HG03108 (cell line): ENCODE measurements at regions not wholly inside any gene's neighbourhood (a gene's known extent, or its start where the extent isn't known, plus 50 kb on each side); places are given as distances from the start of the nearest gene placed in this dataset.
"Not testable (repeated sequence)": the region's sequence is repeated elsewhere in the genome, so short reads cannot be mapped to it uniquely, and the experiment has no call there.

ENCODE experiments used
- ATAC-seq: cut with Tn5 transposase; IDR thresholded peaks from one replicate; pipeline ENCODE4 v1.9.1; 2021; ENCODE audit warnings: moderate library complexity; ENCODE audit not compliant: unreplicated experiment

DNA sequence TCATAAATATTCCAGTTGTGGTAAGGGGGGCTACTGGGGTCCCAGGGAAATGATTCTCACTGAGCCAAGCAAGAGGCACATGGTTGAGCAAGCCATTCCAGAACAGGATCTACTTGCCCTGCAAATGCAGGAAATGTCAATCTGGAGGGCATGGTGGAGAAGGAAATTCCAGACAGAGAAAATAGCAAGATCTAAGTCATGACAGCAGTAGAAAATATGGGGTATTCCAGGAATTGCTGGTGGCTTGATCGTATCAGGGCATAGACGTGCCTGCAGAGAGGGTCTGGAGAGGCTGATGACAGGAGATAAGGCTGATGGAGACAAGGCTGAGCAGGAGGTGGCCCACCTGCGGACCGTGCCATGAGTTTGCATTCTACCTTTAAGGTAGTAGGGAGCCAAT, 566.3 kb upstream of the CADM1 start:
- no peak for ATAC-seq

DNA sequence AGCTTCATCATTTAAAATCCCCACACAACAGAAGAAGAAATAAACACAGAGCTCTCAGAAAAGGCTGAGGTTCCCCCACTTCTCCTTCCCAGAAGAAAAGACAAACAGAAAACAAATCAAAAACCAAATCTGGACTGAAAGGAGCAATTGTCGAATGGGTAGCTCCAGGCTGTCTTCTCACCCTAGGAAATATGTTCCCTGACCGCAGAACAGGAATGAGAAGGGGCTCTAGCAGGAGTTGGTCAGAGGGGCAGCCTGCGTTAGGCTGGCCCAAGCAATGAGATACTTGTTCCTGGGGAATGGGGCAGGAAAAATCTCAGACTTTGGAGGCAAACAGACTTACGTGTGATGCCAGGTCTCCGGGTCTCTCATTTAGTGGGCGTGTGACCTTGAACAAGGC, 562.6 kb upstream of the CADM1 start:
- ATAC-seq, result no peak

DNA sequence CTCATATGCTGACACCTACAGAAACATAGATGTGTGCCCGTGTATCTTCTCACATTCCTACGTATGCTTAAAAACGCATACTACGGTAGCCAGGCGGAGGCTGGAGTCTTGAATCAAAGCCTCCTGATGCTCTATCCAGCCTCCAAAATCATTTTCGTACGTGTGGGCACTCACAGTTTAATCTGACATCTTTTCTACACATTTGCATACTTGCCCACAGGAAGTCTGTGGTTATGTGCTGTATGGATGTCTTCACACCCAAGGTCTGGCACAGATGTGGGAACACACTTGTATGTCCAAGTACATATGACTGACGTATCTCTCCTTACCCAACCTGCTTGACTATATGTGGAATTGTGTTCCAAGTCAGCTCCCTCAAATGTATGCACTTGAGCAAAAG, 561.8 kb upstream of the CADM1 start:
- no peak for ATAC-seq

DNA sequence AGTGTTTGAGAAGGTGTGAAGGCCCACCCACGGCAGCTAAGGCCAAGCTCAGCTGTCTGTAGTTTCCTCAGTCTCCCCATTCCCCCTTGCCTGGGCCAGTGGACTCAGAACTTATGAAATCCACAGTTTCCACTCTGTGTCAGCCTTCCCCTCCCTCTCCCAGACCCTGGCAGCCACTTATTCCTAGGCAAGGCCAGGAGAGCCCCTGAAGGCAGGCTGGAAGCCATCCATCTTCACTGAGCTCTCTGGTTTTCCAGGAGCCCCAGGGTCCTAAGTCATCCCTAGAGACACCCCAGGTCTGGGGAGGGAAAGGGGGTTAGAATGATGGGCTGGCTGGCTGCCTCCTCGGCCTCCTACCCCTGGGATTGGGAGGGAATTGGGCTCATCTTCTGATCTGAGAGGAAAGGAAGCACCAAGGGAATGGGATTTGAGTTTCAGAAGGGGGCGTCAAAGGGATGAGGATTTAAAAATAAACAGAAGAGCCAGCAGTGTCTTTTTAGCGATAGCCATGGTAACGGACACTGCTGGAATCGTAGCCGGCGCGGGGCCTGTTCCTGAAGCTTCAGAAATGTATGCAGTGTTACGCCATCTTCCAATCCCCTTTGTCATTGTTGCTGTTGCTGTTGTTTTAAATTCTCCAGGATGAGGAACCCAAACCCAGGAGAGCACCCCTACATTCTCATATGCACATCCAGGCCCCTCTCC, 561.1 kb upstream of the CADM1 start:
- no peak for ATAC-seq

DNA sequence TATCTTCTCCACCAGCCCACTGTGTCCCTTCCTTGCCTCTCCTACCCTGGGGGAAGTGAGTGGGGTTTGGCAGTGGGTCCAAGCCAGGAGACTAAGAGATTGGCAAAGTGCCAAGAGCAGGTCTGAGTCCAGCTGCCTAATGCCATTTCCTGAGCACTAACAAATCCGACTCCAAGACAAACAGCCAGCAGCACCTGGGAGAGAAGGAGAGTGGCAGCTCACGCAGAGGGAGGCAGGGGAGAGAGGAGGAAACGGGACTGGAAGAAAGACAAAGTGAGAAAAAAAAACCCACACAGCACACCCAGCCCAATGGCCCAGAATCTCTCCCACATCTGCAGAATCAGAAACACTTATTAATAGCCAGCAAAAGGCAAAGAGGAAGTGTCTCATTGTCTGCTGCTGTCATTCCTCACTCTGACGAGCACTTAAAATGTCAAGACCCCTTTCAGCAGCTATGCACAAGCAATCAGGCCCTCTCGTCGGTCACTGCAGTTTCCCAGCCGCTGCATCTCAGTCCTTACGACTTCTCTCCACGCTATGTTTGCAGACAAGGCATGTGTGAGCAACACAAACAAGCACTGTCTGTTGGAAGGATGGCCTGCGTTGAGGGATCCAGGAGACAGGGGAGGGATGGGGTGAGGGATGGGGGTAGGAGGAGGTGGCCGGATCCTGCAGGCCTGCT, 558.4 kb upstream of the CADM1 start:
- no peak for ATAC-seq

DNA sequence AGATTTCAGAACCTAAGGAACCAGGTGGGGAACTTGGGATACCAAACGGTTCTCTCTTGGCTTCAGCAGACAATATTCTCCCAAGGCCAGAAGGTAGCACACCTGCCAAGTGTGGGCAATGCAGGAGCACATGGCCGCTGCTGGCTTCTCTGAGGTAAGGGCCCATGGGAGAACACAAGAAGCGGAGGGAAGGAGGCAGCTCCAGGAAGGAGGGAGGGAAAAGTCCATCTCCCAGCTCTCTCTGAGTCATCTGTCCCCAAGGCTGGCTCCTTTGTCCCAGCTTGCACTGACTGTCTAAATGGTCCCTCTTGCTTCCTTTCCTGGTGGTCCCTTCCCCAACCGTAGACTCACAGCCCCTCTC, 557.9 kb upstream of the CADM1 start:
- no peak for ATAC-seq

DNA sequence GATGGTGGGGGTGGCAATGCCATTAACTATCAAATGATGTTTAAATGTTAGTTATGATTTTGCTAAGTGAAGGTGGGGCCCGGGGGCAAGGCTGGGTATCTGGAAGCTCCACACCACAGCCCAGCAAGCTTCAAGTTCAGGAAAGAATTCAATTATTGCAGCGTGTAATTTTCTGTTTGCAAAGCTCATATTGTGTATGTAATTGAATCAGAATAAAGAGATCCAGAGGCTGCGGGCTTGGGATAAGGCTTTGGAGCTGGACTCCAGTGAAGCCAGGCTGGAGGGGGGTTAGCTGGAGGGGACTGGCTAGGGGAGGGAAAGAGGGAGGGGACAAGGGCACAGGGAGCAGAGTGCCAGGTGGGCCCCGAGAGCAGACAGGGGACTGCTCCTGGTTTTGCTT, 557.1 kb upstream of the CADM1 start:
- ATAC-seq, result no peak

DNA sequence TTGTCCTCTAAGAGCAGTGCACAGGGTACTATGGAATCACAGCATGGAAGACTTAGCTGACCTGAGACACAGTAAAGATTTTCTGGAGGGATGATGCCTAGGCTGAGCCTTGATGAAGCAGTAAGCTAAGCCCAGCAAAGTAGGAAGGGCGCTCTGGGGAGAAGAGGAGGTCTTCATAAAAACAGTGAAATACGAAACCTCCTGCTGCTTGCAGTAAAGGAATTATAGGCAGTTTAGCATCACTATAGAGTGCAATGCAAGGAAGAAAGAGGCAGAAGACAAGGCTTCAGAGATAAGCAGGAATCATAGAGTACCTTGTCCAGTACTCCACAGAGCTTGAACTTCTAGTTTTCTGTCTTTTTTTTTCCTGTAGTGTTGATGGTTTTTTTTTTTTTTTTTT, 555.7 kb upstream of the CADM1 start:
- no peak for ATAC-seq

DNA sequence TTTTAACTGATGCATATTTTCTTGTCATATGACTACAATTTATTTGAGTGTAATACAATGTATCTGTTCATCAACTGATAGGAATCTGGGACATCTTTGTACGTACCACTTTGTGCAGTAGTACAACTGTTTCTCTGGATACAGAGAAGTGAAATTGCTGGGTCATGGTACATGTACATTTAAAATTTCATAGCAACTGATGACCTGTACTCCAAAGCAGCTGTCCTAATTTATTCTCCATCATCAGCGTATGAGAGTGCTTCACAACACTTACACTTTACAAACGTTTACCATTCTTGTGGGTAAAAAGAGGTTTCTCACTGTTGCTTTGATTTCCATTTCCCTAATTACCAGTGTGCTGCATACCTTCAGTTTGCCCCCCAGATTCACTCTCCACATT, 552.8 kb upstream of the CADM1 start:
- no peak for ATAC-seq

DNA sequence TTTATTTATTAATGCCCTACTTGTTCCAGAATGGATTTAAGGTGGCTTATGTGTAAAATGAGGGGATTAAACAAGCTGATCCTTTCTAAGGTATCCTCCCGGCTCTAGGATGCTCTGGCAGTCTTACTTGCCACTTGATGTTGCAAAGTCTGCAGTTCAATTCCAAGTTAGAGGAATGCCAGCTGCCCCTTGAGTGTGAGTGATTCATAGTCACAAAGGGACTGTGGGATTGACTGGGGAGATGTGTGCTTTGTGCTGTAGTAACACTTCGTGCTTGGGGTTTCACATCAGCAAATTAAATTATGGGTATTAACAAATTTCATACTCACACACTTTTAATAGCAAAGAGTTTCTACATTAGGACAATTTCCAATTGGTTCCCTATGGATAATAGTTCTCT, 550.8 kb upstream of the CADM1 start:
- ATAC-seq, result no peak

DNA sequence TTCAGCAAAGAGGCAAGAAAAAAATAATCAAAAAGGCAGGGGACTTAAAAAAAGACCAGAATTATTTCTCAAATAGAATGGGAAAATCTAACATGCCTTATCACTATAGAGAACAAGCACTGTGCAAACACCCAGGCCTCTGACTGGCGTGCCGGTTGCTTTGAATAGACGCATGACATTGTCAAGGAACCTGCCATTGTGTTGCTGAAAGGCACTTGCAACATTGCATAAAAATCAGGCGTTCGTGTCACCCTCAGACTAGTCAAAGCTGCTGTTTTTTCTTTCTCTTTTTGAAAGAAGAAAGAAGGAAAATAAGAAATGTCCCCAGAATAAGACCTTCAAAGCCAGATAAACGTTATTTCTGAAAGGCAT, 549.3 kb upstream of the CADM1 start:
- no peak for ATAC-seq

DNA sequence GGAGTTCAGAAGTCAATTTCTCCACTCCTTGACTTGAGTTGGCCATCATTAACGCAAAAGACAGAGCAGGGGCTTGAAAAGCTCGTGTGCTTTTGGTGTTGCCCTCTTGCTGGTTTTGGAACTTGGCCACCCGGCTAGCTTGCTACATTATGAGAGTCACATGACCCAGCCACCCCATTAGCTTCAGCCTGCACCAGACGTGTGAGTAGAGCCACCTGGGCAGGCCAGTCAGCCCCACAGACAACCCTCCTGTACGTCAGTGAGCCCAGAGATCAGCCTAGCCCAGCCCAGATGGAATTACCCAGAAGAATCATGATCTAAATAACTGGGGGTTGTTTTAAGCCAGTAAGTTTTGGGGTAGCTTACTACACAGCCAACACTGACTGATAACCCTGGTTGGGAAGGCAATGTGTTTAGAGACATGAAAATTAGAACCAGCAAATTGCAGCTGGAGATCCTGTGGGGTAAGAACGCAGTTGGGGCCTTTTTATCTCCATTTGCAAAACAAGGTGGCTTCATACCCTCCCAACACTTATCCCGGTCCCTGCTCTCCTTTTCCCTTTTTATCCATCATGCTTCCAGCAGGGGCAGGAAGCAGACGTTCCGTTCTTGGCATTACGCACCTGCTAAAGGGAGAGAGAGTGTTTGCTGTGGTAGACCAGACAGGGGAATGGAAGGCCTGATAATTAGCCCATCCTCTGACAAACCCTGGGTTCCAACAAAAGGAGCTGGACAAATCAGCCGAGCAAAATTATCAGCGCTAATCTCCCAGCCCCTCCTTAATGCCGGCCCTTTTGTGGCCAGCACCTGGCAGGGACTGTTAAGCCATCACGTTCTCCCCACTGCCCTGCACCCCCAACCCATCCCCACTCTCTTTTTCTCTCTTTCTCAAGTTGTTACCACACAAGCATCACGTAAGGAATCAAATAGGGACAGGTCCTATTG, 548.7 kb upstream of the CADM1 start:
- no peak for ATAC-seq

DNA sequence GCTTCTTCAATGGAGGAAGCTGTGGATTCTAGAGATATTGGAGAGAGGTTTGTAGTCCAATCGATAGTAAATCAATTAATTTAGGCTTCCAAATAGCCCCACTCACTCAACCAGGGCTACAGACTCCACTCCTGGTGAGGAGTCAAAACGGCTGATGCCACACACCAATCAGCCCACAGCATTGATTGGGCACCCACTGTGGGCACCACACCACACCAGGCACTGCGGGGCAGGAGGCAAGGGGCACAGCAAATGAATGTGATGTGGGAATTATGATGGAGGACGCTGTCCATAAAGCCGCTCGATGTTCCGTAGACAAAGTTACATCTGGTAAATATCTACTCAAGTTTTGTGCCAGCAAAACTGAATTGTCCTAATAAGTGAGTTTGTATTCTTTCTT, 547.3 kb upstream of the CADM1 start:
- no peak for ATAC-seq

DNA sequence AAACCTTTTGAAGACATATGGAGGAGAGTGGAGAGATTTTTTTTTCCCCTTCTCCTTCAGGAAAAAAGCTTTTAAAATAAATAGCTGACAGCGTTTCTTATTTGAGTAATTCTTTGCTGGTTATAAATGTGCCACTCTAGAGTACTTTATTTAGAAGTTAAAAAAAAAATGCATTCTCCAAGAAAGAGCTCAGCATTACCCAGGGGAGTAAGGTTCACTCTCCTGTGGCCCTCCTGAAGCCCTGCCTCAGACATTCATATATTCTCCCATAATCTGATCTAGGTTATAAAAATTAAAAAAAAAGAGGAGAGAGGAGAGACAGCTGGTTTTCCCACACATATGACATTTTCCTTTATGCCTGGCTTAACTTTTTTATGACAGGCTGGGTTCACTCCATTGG, 545.2 kb upstream of the CADM1 start:
- ATAC-seq, result no peak

DNA sequence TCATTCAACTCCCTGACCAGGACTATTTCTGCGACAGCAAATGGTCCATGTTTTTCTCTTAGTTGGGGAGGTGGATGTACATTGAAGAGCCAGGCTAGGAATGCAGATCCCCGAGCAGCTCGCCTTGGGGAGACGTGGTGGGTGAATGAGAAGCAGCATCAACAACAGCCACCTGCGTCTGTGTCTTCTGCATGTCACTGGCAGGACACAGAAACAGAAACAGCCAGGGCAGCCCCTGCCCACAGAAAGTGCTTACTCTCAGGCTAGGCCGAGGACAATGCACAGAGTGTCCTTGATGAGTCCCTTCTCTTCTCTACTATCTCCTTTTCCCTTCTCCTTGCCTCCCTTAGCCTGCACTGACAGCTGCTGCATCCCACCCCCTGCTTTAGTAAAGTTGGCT, 541.9 kb upstream of the CADM1 start:
- ATAC-seq, result no peak

DNA sequence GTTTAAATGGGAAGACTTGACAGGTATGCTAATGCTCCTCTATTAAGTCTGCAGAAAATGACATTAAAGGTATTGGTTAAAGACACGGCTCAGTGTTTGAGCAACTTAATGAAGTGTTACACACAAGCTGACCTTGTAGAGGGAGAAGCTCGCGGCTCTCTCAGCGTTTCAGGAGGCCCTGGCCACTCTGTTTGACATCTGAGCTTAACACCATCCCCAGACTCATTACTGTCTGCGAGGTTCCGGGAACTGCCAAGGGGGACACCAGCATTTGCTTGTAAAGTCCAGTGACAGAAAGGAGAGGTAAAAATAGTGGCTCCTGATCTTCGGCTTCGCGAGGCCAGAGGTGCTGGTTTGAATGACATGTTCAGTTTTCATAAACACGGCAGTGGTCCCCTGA, 540.7 kb upstream of the CADM1 start:
- no peak for ATAC-seq

DNA sequence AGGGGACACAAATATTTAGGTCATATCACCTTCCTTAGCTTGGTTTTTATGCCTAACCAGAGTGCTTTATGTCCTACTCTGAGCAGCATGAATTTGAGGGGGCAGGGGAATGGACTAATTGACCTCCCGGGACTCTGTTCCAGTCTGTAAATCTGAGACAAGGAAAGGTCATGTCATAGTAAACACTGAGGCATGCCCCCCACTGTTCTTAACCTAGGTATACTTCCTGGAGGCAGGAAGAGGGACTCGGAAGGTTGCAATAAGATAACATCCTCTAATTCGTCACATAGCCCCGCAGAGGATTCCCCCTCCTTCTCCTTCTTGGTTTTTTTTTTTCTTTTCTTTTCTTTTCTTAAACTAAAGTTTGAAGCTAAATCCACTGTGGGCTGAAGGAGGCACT, 540.3 kb upstream of the CADM1 start:
- no peak for ATAC-seq

DNA sequence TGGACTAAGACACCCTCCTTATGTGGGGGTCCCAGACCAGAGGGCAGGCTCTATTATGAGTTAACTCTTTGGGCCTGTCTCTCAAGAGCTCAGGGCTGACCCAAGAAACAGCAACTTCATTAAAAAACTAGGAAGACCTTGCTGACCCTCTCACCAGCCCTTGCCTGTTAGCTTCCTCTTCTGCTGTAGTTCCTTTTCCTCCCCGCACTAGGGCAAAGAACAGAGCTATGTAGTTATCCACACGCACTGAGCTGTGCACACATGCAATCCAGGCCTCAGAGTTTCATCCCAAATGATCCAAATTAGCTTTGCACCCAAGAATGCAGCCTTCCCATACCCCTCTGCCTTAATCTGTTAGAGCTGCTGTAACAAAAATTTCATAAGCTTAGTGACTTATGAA, 539.6 kb upstream of the CADM1 start:
- ATAC-seq, result no peak

DNA sequence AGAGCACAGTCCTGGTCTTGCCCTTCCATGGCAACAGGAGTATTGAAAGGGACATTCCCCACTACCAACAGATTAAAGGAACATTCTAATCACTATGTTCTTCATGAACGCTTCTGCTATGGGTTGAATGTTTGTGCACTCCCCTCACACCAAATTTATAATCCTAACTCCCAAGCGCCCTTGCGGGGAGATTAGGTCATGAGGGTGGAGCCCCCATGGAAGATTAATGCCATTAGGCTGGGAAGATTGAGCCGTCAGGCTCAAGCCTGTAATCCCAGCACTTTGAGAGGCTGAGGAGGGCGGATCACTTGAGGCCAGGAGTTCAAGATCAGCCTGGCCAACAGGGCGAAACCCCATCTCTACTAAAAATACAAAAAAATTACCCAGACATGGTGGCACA, 538.8 kb upstream of the CADM1 start:
- ATAC-seq, result not testable (repeated sequence)

DNA sequence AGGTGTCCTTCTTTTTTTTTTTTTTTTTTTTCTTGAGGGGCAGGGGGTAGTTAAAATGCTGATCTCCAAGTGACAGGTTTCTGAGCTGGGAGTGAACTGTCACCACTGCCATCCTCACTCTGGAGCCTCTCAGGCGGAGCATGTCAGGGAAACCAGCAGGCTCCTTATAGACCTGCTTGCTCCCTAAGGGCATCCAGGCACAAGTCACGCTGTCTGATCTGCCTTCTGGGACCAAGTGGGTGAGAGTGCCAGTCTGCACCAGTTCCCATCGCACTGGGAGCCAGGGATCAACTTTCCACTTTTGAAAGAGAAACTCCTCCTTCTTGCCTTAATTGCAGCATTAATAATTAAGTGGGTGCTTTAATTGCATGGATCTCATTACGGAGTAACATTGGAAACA, 537.9 kb upstream of the CADM1 start:
- ATAC-seq, result no peak

DNA sequence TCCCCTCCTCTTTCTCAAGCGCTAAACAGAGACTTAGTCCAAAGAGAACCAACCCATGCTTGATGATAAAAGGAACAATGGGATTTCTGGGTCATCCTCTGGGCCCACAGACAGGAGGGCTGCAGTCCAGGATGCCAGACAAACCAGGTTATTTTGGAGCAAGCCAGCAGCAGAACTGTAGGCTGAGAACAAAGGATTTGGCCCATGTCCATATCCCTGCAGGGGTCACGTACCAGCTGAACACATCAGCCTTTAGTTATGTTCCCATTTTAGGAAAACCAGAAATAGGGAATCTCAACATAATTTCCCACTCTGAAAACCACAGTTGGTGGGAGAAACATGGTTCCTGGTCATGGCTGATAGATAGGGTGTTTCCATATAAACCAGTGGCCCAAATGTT, 533.6 kb upstream of the CADM1 start:
- no peak for ATAC-seq

DNA sequence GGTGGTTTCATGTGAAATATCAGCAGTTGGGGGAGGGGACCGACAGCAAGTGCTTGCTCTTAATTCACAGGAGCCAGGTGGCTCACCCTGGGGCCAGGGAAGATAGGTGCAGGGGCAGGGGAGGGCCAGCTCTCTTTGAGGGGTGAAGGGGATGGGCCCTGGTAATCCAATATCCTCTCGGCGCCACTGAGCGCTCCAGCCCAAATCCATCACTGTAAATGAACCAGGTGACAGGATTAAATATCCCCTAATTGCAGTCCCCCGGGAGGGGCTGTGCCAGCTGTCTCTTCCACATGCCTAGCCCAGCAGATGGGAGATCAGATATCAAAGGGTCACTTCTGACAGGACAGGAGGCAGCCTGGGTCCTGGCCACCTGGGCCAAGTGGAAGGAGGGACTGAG, 531.8 kb upstream of the CADM1 start:
- no peak for ATAC-seq
